HL-60/S4 treated with phorbol 12-myristate 13-acetate at 8.2 ng/mL for 4 days and 3 days (cell line): ENCODE measurements at regions not wholly inside any gene's neighbourhood (a gene's known extent, or its start where the extent isn't known, plus 50 kb on each side); places are given as distances from the start of the nearest gene placed in this dataset.

Experiments used
- in situ Hi-C: fragments of 300-500 bp; cut with MboI; formaldehyde crosslinking; loops from 2 replicates; pipeline ENCODE4 v1.15.0; 2022; ENCODE audit warnings: low sequenced_read_pairs

DNA sequence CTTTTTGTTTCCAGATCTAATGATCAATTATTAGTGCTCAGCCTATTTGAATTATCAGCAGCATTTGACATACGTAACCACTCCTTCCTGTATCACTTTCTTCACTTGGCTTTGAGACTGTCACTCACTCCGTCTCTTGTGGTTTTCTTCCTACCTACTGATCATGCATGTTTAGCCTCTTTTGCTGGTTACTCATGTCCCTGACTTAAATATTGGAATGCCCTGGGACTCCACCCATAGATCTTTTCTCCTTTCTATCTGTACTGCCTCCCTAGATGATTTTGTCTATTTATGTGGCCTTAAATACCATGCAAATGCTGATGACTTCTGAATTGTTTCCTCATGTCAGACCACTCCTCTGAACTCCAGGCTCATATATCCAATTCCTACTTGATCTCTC is 57.7 kb upstream of the PDE4B start:
- in situ Hi-C loops, result no loop called here

DNA sequence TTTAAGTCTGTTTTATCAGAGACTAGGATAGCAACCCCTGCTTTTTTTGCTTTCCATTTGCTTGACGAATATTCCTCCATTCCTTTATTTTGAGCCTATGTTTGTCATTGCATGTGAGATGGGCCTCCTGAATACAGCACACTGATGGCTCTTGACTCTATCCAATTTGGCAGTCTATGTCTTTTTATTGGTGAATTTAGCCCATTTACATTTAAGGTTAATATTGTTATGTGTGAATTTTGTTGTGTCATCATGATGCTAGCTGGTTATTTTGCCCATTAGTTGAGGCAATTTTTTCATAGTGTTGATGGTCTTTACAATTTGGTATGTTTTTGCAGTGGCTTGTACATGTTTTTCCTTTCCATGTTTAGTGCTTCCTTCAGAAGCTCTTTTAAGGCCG is 50.7 kb upstream of the PDE4B start:
- in situ Hi-C loops, result no loop called here
